Cardiac muscle cell (in vitro differentiated cells and primary cell): ENCODE measurements at regions not wholly inside any gene's neighbourhood (a gene's known extent, or its start where the extent isn't known, plus 50 kb on each side); places are given as distances from the start of the nearest gene placed in this dataset.

Experiments
- DNase-seq, 2 donors: peaks; one replicate each; pipeline versions ENCODE4 v3.0.0 to v3.0.0-alpha.2; 2010 to 2017; ENCODE audit warnings: low read depth in 1 of 2, low spot score in 1 of 2
- H3K27ac ChIP-seq: fragments of 200-600 bp; sonication (generic); 2 replicates; pipeline ENCODE4 v1.5.1; 2016
- H3K27me3 ChIP-seq: fragments of 200-600 bp; sonication (generic); 2 replicates; pipeline ENCODE4 v1.6.0; 2016; ENCODE audit warnings: control low read depth
- H3K36me3 ChIP-seq: fragments of 200-600 bp; sonication (generic); 2 replicates; pipeline ENCODE4 v1.5.1; 2016; ENCODE audit warnings: control low read depth
- H3K4me1 ChIP-seq: fragments of 200-600 bp; sonication (generic); 2 replicates; pipeline ENCODE4 v1.8.1; 2017; ENCODE audit warnings: low read depth, mild to moderate bottlenecking, mixed run types
- H3K4me3 ChIP-seq: fragments of 200-600 bp; sonication (generic); 2 replicates; pipeline ENCODE4 v1.5.1; 2016; ENCODE audit warnings: mild to moderate bottlenecking
- H3K9me3 ChIP-seq: fragments of 200-600 bp; sonication (generic); 2 replicates; pipeline ENCODE4 v1.5.1; 2017; ENCODE audit warnings: low read depth, mild to moderate bottlenecking, control low read depth
- TF ChIP-seq, protein P1 (sequence below): IDR thresholded peaks from 2 replicates; pipeline ENCODE4 v1.5.1; 2012; ENCODE audit warnings: low read depth, mild to moderate bottlenecking, low read length

DNA sequence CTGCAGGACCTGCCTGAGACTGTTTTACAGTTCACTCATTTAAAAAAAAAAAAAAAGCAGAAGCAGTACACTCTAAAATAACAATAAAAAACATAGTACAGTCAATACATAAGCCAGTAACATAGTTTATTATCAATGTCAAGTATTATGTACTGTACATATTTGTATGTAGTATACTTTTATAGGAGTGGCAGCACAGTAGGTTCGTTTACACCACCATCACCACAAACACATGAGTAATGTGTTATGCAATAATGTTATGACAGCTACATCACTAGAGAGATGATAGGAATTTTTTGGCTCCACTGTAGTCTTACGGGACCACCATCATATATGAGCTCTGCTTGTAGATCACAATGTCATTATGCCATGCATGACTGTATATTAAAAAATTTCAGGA, 462.8 kb downstream of the ISL1 start:
- Histone ChIP-seq H3K27ac (no peak overlapping the region), H3K36me3 (no peaks in the 10 kb centered on the region), H3K4me3 (no peak overlapping the region), H3K27me3 (no peaks in the 10 kb centered on the region), H3K4me1 (peaks cover 4% of the 10 kb centered on the region), H3K9me3 (no peaks in the 10 kb centered on the region)
- TF ChIP-seq, protein P1, sequence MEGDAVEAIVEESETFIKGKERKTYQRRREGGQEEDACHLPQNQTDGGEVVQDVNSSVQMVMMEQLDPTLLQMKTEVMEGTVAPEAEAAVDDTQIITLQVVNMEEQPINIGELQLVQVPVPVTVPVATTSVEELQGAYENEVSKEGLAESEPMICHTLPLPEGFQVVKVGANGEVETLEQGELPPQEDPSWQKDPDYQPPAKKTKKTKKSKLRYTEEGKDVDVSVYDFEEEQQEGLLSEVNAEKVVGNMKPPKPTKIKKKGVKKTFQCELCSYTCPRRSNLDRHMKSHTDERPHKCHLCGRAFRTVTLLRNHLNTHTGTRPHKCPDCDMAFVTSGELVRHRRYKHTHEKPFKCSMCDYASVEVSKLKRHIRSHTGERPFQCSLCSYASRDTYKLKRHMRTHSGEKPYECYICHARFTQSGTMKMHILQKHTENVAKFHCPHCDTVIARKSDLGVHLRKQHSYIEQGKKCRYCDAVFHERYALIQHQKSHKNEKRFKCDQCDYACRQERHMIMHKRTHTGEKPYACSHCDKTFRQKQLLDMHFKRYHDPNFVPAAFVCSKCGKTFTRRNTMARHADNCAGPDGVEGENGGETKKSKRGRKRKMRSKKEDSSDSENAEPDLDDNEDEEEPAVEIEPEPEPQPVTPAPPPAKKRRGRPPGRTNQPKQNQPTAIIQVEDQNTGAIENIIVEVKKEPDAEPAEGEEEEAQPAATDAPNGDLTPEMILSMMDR, result no peak
- no peak for DNase-seq

DNA sequence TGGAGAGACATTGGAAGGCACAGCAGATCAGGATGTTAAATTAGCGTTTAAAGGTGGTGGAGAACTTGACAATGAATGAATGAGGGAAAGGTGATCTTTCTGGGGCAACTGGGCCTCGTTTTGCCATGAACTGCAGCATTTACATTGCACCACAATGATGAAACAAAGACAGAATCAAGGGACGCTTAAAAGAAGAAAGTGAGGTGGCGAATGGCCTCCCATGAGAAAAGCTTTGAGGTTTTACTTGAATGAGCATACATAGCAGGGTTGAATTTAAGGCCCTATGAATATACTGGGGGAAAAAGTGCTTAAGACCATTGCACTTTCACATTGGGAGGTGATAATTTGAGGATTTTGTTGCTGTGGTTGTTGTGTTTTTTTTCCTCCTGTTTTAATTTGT, 476.4 kb downstream of the ISL1 start:
- no peaks in the 10 kb centered on the region for H3K4me1 ChIP-seq
- no peaks in the 10 kb centered on the region for H3K9me3 ChIP-seq
- no peaks in the 10 kb centered on the region for H3K36me3 ChIP-seq
- no peaks in the 10 kb centered on the region for H3K27me3 ChIP-seq
- H3K4me3 ChIP-seq, result no peak overlapping the region
- DNase-seq, result no peak
- TF ChIP-seq, protein P1, result no peak
- no peak overlapping the region for H3K27ac ChIP-seq

DNA sequence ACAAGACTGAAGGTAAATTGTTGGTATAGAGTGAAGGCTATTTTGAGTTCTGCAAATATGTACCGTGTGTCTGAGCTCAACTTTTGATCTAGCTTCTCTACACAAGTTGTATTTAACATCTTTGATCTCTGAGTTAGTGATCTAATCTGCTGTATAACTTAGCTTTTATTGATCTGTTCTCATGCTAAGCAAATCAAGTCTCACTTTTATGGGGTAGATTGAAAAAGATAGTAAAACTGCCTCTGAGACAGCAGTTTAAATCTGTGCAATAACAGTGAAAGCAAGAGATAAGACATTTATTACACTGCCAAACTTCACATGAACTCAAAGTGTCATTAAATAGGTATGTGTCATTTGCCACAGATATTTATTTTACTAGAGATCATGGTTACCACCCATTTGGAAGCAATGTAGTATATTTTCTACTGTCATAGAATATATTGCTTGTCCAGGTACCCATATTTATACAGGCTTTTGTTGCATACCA, 477.3 kb downstream of the ISL1 start:
- DNase-seq, result no peak
- no peaks in the 10 kb centered on the region for H3K9me3 ChIP-seq
- H3K27me3 ChIP-seq, result no peaks in the 10 kb centered on the region
- no peak overlapping the region for H3K27ac ChIP-seq
- H3K4me1 ChIP-seq, result no peaks in the 10 kb centered on the region
- TF ChIP-seq, protein P1, result no peak
- H3K4me3 ChIP-seq, result no peak overlapping the region
- no peaks in the 10 kb centered on the region for H3K36me3 ChIP-seq

DNA sequence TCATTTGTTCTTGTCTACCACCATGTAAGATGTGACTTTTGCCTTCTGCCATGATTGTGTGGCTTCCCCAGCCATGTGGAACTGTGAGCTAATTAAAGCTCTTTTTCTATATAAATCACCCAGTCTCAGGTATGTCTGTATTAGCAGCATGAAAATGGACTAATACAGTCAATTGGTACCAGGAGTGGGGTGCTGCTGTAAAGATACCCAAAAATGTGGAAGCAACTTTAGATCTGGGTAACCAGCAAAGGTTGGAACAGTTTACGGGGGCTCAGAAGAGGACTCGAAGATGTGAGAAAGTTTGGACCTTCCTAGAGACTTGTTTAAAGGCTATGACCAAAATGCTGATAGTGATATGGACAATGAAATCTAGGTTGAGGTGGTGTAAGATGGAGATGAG, 488.9 kb downstream of the ISL1 start:
- H3K27ac ChIP-seq, result no peak overlapping the region
- no peaks in the 10 kb centered on the region for H3K27me3 ChIP-seq

DNA sequence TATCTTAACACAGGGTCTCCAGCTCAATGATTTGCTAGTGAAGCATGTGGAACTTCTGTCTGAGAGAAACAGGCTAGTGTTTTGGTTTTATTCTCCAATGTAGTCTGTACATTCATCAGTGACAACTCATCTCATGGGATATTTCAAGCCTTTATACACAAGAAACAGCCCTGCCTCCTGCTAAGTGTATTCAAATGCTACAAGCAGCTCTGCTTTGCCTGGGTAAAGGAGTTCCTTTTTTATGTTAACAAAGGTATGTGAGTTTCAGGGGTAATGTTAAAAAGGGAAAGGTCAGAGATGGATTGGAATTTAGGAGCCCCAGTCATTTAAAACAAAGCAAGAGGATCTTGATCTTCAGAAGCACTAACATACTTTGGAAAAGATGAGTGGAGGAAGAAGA, 498.7 kb downstream of the ISL1 start:
- TF ChIP-seq, protein P1, result no peak
- Histone ChIP-seq H3K27me3 (no peaks in the 10 kb centered on the region), H3K27ac (peak overlapping the region; percentile 69), H3K4me3 (no peak overlapping the region), H3K36me3 (no peaks in the 10 kb centered on the region), H3K9me3 (no peaks in the 10 kb centered on the region), H3K4me1 (peaks cover 18% of the 10 kb centered on the region)
- DNase-seq, result peak in 1 of 2 donors; percentile 35

More for the DNA sequence above, 488.9 kb downstream of the ISL1 start:
- Histone ChIP-seq H3K9me3 (no peaks in the 10 kb centered on the region), H3K36me3 (no peaks in the 10 kb centered on the region), H3K4me1 (no peaks in the 10 kb centered on the region), H3K4me3 (no peak overlapping the region)
- TF ChIP-seq, protein P1, result no peak
- DNase-seq, result no peak

DNA sequence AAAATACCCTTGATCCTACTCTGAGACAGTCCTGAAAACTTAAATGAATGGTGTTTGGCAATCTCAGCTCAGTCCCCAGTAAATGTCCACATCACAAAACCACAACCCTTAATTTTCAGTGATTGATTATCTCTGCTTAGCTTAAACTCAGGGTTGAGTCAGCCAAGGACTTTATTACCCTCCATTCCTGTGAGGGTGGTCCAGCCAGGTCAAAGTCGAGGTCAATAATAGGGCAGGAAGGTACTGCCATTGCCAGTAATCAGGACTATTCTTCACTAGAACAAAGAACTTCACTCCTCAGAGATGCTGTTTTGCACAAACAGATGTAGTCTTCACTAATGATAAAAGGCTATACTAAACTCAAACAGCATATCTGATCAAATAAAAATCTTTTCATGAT, 499.4 kb downstream of the ISL1 start:
- TF ChIP-seq, protein P1, result no peak
- Histone ChIP-seq H3K27ac (peak overlapping the region; percentile 69), H3K4me1 (peaks cover 18% of the 10 kb centered on the region), H3K4me3 (no peak overlapping the region), H3K36me3 (no peaks in the 10 kb centered on the region), H3K27me3 (no peaks in the 10 kb centered on the region), H3K9me3 (no peaks in the 10 kb centered on the region)
- no peak for DNase-seq
